BE2C (cell line): ENCODE measurements at regions not wholly inside any gene's neighbourhood (a gene's known extent, or its start where the extent isn't known, plus 50 kb on each side); places are given as distances from the start of the nearest gene placed in this dataset.
A peak's percentile ranks its signal among the peaks of the same experiment; 100 is the strongest.

ENCODE experiments used
- DNase-seq: peaks from one replicate; pipeline ENCODE4 v3.0.0-alpha.2; 2020
- H3K27me3 ChIP-seq: fragments of 250-450 bp; sonication (Bioruptor Pico); 2 replicates; pipeline ENCODE4 v1.5.1; 2020; ENCODE audit warnings: mild to moderate bottlenecking
- H3K36me3 ChIP-seq: fragments of 250-450 bp; sonication (Bioruptor Pico); 2 replicates; pipeline ENCODE4 v1.5.1; 2020; ENCODE audit warnings: mild to moderate bottlenecking
- H3K4me1 ChIP-seq: fragments of 250-450 bp; sonication (Bioruptor Pico); 2 replicates; pipeline ENCODE4 v1.5.1; 2020
- H3K4me3 ChIP-seq: 2 replicates; pipeline ENCODE4 v1.5.1; 2011; ENCODE audit warnings: low read depth, low read length
- H3K9me3 ChIP-seq: fragments of 250-450 bp; sonication (Bioruptor Pico); 2 replicates; pipeline ENCODE4 v1.5.1; 2020
- CTCF ChIP-seq: IDR thresholded peaks from 2 replicates; pipeline ENCODE4 v1.5.1; 2012; ENCODE audit warnings: mild to moderate bottlenecking, low read depth, low read length

DNA sequence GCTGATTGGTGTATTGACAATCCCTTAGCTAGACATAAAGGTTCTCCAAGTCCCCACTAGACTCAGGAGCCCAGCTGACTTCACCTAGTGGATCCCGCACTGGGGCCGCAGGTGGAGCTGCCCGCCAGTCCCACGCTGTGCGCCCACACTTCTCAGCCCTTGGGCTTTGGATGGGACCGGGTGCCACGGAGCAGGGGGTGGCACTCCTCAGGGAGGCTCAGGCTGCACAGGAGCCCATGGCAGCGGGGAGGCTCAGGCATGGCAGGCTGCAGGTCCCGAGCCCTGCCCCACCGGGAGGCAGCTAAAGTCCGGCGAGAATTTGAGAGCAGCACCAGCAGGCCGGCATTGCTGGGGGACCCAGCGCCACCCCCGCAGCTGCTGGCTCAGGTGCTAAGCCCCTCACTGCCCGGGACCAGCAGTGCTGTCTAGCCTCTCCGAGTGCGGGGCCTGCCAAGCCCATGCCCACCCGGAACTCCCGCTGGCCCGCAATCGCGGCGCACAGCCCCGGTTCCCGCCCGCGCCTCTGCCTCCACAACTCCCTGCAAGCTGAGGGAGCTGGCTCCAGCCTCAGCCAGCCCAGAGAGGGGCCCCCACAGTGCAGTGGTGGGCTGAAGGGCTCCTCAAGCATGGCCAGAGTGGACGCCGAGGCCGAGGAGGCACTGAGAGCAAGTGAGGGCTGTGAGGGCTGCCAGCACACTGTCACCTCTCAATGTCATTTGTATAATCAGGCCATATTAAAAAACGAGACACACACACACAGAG lies 437.2 kb downstream of the CSNK1G3 start:
- peaks cover 4% of the 10 kb centered on the region; the same call in 1 of the 2 replicates for H3K4me1 ChIP-seq
- DNase-seq = no peak
- H3K27me3 ChIP-seq = no peaks in the 10 kb centered on the region
- no peak overlapping the region for H3K4me3 ChIP-seq
- TF ChIP-seq CTCF = no peak
- no peaks in the 10 kb centered on the region for H3K9me3 ChIP-seq
- H3K36me3 ChIP-seq = no peaks in the 10 kb centered on the region

DNA sequence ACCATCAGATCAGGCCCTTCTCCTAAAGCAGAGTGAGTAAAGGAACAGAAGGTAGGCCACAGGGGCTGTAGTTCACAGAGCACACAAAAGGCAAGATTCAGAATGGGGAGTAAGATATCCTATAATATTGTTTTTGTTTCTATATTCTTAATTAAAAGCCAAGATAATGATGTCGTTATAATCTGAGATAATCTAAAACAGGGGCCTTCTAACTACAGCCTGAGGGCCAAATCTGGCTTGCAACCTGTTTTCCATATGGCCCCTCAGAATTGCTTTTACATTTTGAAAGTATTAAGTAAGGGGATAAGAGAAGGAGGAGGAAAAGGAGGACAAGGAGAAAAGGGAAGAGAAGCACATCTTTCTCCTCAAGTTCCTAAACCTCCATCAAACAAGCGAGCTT lies 435.8 kb downstream of the CSNK1G3 start:
- no peaks in the 10 kb centered on the region for H3K36me3 ChIP-seq
- no peak for TF ChIP-seq CTCF

GRCh38 chr5:123945548-123945947 lies 433.6 kb downstream of the CSNK1G3 start:
- no peak for DNase-seq
- peaks cover 4% of the 10 kb centered on the region; the same call in 1 of the 2 replicates for H3K4me1 ChIP-seq
- TF ChIP-seq CTCF = no peak

More for the DNA sequence above, 435.8 kb downstream of the CSNK1G3 start:
- H3K27me3 ChIP-seq = no peaks in the 10 kb centered on the region
- H3K4me1 ChIP-seq = peaks cover 4% of the 10 kb centered on the region; the same call in 1 of the 2 replicates
- DNase-seq = no peak
- no peaks in the 10 kb centered on the region for H3K9me3 ChIP-seq
- H3K4me3 ChIP-seq = no peak overlapping the region

DNA sequence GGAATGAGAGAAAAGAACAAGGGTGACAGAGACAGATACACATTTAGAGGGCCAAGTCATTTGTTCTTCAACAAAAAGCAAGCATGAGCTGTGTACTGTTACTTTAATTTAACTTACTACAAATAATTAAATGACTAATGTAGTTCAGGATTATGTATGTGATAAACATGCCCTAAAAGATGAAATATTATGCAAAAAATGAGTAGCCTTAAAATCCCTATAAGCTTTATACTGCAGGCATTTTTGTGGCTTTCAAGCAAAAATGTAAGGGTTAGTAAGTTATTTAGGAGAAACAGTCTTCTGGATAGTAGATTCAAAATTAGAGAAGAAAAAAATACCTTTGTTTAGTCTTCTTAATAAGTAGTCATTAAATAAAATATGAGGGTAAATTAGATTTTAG lies 431.2 kb downstream of the CSNK1G3 start:
- TF ChIP-seq CTCF = no peak
- Histone ChIP-seq H3K4me1 (peaks cover 4% of the 10 kb centered on the region; the same call in 1 of the 2 replicates), H3K36me3 (no peaks in the 10 kb centered on the region), H3K4me3 (no peak overlapping the region), H3K27me3 (no peaks in the 10 kb centered on the region), H3K9me3 (no peaks in the 10 kb centered on the region)
- no peak for DNase-seq

More at GRCh38 chr5:123945548-123945947, 433.6 kb downstream of the CSNK1G3 start:
- H3K9me3 ChIP-seq = no peaks in the 10 kb centered on the region
- H3K27me3 ChIP-seq = no peaks in the 10 kb centered on the region
- no peak overlapping the region for H3K4me3 ChIP-seq
- no peaks in the 10 kb centered on the region for H3K36me3 ChIP-seq

DNA sequence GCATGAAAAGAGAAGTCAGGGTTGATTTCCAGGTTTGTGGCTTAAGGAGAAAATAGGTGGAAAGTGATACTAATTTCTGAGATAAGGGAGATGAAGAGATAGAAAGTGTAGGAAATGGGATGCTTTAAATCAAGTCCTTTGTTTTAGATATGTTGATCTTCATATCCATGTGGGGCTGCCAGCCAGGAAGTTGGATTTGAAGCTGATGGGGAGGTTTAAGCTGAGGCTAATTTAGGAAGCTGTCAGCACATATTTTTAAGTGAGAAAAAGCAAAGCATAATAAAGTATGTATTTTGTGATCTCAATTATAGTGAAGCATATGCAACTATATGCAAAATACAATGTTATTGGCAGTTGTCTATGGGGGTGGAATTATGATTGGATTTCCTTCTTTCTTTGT lies 428.4 kb downstream of the CSNK1G3 start:
- TF ChIP-seq CTCF = no peak
- Histone ChIP-seq H3K36me3 (no peaks in the 10 kb centered on the region), H3K4me1 (peaks cover 6% of the 10 kb centered on the region), H3K4me3 (no peak overlapping the region), H3K27me3 (no peaks in the 10 kb centered on the region), H3K9me3 (no peaks in the 10 kb centered on the region; the same call in 1 of the 2 replicates)
- no peak for DNase-seq

GRCh38 chr5:123937230-123937629 lies 425.3 kb downstream of the CSNK1G3 start:
- Histone ChIP-seq H3K9me3 (no peaks in the 10 kb centered on the region; the same call in 1 of the 2 replicates), H3K4me3 (no peak overlapping the region), H3K4me1 (peaks cover 6% of the 10 kb centered on the region), H3K36me3 (no peaks in the 10 kb centered on the region), H3K27me3 (no peaks in the 10 kb centered on the region)
- peak; percentile 86 for TF ChIP-seq CTCF
- peak; percentile 80 for DNase-seq
